Hypothalamus (tissue), 51 donors: ENCODE measurements at regions not wholly inside any gene's neighbourhood (a gene's known extent, or its start where the extent isn't known, plus 50 kb on each side); places are given as distances from the start of the nearest gene placed in this dataset.

ENCODE experiments used
- DNase-seq, 51 donors: peaks; one replicate each; lab custom pipeline; 2025; lab: John Stamatoyannopoulos, UW

- no peak for DNase-seq
Observed at GRCh38 chr9:129339539-129340157, 161.6 kb upstream of the IER5L start.

DNA sequence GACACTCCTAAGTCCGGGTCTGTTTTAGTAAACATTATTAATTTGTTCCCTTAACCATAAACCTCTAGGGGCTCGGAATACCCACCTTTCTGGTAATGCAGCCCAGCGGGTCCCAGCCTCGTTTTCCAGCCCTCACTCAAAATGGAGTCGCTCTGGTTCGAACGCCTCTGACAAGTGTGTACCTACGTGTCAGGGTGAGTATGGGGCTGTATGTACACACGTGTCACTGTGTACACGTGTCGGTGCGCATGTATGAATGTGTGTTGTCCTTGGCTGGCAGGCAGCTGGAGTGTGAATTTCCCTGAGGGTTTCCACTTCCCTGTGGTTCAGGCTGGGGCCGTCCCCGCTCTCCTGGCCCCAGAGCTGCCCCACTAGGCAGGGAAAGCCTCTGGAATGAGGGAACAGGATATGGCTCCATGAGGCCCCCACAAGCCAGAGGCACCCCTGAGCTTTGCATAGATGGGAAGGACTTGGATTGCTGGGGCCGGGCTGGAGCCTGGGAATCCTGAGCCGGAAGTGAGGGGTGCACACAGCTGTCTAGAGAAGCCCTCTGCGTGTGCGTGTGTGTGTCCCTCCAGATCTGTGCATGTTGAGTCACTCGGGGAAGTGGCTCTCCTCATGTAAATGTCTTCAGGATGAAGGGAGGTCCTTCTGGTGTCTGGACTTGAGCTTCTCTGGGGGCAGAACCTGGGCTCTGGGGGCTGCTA lies 160.8 kb upstream of the IER5L start:
- peak in 1 of 51 donors; percentile 43 for DNase-seq

DNA sequence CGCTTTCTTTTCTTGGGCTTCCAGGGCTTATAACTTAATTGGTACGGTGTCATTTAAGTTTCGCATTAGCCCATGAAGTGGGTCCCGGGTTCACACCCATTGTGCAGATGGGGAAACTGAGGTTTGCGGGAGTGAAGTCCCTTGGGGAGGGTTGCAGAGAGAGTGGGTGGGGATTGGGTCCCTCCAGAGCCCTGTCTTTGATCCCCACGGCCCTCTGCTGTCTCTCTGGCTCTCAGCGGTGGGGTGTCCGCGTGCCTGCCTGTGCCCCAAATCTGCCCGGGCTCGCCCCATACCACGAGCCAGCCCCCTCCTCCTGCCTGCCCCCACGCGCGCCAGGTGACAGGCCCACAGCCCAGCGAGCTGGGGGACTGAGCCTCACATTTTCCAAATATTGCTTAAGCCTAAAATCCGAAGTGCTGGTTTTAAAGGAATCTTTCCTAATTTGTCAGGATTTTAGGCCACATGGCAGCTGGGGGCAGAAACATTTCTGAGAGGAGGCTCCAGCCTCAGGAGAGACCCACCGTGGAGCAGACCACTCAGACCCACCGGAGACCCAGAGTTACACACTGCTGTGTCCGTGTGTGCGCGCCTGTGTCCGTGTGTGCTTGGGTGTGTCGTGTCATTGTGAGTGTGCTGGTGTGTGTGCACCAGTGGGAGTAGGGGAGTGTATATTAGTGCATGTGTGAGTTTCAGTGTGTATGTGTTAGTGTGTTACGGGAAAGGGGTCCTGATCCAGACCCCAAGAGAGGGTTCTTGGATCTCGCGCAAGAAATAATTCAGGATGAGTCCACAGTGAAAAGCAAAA lies 159.5 kb upstream of the IER5L start:
- no peak for DNase-seq

DNA sequence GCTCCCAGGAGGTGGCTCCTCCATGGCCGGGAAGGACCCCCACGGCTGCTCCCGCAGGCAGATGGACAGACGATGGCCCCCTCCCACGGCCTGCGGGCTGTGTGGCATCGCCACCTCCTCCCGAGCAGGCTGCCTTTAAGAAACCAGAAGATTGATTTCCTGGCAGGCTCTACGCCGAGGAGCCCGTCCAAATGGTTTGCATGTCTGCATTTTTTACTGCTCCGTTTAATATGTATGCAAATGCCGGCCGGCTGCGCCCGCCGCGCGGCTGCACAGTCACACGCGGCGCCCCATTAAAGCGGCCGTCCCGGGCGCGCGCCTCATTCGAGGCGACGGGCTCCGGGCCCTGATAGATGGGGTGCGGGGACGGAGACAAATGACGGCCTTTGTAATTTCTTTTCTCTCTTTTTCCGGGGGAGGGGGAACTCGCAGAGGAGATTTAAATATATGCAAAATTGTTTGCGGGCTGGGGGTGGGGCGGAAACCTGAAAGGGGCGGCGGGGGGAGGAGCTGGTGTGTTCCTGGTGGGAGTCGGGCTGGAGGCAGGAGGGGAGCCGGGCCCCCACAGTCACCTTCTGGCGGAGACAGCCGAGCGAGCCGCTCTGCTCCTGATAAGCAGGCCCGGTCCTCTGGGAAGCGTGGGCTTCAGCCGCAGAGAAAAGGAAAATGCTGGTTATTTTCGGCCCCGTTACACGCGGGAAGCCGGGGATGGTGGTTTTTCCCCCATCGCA lies 158.7 kb upstream of the IER5L start:
- peak in 12 of 51 donors; percentile 15 to 53 (median 33) for DNase-seq

DNA sequence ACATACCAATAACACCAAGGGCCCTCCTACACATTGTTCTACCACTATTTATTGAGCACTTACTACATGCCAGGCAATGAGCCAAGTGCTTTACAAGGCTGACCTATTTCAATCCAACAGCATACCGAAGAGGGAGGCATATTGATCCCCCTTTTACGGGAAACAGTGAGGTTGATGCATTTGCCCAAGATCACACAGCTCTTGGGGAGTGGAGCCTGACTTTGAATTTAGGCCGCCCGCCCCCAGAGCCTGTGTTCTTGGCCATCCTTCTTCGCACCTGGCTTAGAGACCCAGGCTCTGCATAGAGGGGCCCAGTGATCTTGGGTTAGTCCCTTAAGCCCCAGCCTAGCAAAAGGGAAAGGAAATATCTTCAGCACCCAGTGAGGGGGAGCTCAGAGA lies 158.1 kb upstream of the IER5L start:
- DNase-seq, result no peak

- DNase-seq, result peak in 2 of 51 donors; percentile 19 to 25
Observed at GRCh38 chr9:129335464-129336129, 157.5 kb upstream of the IER5L start.

DNA sequence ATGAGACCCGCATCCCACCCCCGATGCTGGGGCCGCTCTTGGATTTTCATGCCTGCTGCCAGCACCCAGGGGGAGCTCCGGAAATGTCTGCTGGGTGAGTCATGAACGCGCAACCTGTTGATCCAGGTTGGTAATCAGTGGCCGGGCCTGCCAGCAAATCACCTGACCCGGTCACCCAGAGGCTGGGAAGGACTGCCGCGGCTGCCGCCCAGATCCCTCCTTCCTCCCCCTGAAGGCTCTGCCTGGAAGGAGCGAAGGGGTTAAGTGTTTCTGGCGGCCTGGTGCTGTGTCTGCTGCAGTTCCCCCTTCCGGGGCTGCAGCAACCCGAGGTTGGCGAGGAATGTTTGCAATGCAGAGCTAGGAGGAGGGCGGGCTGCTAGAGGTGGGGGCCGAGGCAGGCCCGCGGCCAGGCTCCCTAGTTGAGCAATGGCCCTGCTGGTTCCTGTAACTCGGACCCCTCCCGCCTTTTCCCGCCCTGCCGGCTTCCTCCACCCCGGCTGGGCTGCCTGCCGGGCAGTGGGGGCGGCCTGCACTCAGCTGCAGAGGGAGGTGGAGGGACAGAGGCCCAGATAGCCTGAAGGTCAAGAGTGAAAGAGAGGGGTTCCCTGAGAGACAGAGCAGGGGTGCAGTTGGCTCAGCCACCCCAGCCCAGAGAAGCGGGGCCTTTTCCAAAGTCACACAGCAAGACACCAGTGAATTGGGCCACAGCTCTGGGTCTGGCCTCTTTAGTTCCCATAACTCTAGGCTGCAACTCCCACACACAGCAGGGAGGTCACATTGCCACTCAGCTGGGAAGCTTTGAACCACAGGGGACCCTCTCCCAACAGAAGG lies 156.3 kb upstream of the IER5L start:
- peak in 44 of 51 donors; percentile 26 to 89 (median 55) for DNase-seq

- no peak for DNase-seq
Observed at GRCh38 chr9:129333617-129334104, 155.6 kb upstream of the IER5L start.

DNA sequence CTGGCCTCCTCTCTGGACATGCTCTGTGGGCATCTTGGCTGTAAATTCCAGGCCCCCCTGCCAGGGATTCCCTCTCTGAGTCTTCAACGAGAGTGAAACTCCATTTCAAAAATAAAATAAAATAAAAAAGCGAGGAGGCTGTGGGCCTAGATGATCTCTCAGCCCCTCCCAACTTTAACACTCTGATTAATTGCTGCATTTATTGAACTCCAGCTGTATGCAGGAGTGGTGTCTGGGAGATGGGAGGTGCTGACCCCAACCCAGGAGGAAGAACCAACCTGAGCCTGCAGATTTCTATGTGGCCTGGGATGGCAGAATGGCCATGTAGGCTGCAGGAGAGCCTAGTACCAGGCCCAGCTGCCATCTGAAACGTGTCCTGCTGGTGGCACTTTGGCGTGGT lies 154.5 kb upstream of the IER5L start:
- DNase-seq, result no peak

GRCh38 chr9:129331772-129332500 lies 153.9 kb upstream of the IER5L start:
- no peak for DNase-seq

DNA sequence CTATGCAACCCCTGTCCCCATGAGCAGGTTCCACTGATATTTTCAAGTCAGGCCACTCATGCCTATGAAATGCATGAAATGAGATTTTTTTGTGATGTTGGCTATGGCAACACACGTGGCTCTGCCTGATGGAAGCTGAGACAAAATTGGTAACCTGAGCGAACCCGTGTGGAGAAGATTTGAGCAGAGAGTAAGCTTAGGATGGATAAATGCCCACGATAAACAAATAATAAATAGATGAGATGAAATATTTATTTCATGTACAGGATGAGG lies 153.4 kb upstream of the IER5L start:
- DNase-seq, result no peak

DNA sequence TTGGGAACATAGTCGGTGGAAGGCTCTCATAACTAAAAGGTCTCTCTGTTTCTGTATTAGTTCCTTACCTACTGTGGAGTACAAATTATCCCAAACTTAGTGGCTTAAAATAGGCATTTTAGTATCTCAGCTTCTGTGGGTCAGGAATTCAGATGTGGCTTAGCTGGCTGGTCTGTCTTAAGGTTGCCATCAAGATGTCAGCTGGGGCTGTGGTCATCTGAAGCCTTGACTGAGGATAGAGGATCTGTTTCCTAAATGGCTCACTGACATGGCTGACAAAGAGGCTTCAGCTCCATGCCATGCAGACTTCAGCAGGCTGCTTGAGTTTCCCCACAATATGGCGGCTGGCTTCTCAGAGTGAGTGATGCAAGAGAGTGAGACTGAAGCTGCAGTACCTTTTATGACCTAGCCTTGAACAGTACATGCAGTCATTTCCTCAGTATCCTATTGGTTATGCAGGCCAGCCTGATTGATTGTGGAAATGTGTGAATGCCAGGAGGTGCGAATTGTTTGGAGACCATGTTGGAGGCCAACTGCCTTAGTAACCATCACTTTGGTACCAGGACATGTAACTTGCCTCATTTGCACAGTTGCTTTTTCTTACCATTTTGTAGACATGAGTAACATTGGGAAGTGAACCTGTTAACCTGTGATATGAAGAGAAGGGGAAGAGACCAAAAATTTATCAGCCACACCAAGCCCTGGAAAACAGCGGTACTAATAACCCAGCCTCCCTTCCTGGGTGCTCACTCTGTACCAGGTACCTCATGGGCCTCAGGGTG lies 152.8 kb upstream of the IER5L start:
- DNase-seq, result no peak

- DNase-seq, result no peak
Observed at GRCh38 chr9:129328355-129329042, 150.4 kb upstream of the IER5L start.

GRCh38 chr9:129327552-129328328 lies 149.7 kb upstream of the IER5L start:
- no peak for DNase-seq

DNA sequence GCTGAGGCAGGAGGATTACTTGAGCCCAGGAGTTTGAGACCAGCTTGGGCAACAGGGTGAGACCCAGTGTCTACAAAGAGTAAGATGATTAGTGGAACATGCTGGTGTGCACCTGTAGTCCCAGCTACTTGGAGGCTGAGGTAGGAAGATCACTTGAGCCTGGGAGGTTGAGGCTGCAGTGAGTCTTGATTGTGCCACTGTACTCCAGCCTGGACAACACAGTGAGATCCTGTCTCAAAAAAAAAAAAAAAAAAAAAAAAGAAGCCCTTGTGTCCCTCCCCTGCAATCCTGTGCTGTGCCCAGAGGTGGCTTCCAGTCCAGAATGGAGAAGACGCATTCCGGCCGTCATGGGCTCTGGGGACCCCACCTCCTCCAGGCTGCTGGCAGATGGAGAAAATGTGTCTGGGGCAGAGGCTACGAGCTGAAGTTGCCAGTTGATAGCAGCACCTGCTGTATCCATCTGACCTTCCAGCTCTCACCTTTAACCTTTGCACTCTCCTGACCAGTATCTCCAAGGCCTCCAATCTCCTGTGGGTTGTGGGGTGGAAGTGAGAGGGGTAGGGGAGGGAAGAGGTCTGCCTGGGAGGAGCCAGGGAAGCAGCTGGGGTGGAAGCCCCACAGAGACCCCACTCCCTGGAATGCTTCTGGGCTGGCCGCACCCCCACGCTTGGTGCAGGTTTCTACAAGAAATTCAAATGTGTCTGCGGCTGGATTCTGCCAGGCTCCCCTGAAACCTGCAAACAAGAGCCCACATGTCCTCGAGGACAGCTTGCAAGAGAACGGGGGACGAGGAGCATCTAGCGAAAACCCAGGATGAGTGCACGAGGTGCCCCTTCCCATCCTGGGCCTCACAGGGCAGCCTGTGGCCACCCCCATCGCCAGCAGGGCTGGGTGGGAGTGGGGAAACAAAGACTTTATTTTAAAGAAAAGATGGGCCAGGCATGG lies 148.3 kb upstream of the IER5L start:
- DNase-seq, result no peak
